Spleen (tissue), 7 donors: ENCODE measurements at regions not wholly inside any gene's neighbourhood (a gene's known extent, or its start where the extent isn't known, plus 50 kb on each side); places are given as distances from the start of the nearest gene placed in this dataset.
"Not testable (repeated sequence)": the region's sequence is repeated elsewhere in the genome, so short reads cannot be mapped to it uniquely, and the experiment has no call there.

Experiments
- POLR2A ChIP-seq, 3 donors: fragments of 450-650 bp; IDR thresholded peaks; one replicate each; pipeline ENCODE4 v1.5.1; 2017; ENCODE audit warnings: antibody characterized with exemption in 3 of 3, mild to moderate bottlenecking in 1 of 3
- POLR2AphosphoS5 ChIP-seq, 3 donors: sonication (generic); formaldehyde crosslinking; IDR thresholded peaks; one replicate each; pipeline ENCODE4 v1.5.1; 2017; ENCODE audit warnings: antibody characterized with exemption in 3 of 3
- TF ChIP-seq, protein P1 (sequence below), 11 experiments: fragments of 200-600 bp in 7 of 11; fragments of 450-650 bp in 4 of 11; sonication (generic) in 4 of 11; IDR thresholded peaks in 8 of 11; conservative IDR thresholded peaks in 3 of 11; 1 replicate in 7 of 11; 2 replicates in 4 of 11; pipeline versions ENCODE4 v1.4.0 to v1.8.0; 2016 to 2021; ENCODE audit warnings: antibody characterized with exemption in 11 of 11, inconsistent platforms in 4 of 11, mild to moderate bottlenecking in 1 of 11
- donor health status: DM: no; HTN: no; CAD: no; lungs with moderate emphysema.
- donor health status: DM: no; HTN: no; CAD: no.
- donor health status: DM: no; HTN: no; CAD: no.

DNA sequence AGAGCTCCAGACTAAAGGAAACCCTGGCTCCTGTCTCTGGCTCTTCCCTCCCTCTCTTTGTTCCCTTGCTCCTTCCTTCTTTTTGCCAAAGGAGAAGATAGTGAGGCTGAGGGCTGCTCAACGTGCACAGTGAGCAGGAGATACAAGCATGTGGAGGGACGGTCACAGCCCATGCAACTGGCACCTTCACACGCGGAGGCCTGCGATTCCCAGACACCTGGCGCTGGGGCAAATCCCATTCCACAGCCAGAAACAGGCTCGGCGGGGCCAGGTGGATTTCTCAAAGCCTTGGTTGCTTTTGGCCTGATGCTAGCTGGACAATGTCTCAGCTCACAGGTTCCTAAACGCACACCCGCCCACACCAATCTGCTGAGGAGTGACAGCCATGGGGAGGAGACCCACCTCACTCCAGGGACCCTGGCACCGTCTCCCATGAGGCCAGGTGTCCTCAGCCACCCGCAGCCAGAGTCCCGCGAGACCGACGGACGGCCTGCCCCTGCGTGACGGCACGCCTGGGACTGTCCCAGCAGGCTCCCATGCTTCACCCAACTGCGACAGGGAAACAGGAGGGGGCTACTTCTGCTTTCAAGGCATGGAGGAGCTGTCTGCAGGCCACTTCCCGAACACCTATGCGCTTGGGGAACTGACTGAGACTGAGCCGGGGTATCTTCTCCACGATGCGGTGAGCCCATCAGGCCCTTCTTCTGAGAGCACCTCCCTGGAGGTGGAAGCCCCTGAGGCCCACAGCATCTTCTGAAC, 56.2 kb upstream of the SPN start:
- TF ChIP-seq, protein P1, sequence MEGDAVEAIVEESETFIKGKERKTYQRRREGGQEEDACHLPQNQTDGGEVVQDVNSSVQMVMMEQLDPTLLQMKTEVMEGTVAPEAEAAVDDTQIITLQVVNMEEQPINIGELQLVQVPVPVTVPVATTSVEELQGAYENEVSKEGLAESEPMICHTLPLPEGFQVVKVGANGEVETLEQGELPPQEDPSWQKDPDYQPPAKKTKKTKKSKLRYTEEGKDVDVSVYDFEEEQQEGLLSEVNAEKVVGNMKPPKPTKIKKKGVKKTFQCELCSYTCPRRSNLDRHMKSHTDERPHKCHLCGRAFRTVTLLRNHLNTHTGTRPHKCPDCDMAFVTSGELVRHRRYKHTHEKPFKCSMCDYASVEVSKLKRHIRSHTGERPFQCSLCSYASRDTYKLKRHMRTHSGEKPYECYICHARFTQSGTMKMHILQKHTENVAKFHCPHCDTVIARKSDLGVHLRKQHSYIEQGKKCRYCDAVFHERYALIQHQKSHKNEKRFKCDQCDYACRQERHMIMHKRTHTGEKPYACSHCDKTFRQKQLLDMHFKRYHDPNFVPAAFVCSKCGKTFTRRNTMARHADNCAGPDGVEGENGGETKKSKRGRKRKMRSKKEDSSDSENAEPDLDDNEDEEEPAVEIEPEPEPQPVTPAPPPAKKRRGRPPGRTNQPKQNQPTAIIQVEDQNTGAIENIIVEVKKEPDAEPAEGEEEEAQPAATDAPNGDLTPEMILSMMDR (IDR thresholded peaks at IDR 0.05 in 8 of 11, conservative IDR thresholded peaks at IDR 0.05 in 3 of 11), result not testable (repeated sequence)
- peak in 2 of 3 donors; percentile 46 to 55 for TF ChIP-seq POLR2AphosphoS5 (IDR thresholded peaks at IDR 0.05)
- not testable (repeated sequence) for TF ChIP-seq POLR2A (IDR thresholded peaks at IDR 0.05)
